HEK293 (cell line): ENCODE measurements at regions not wholly inside any gene's neighbourhood (a gene's known extent, or its start where the extent isn't known, plus 50 kb on each side); places are given as distances from the start of the nearest gene placed in this dataset.

Experiments used
- CTCF ChIP-seq: fragments of 450-650 bp; formaldehyde crosslinking; IDR thresholded peaks from 2 replicates; pipeline ENCODE4 v1.5.1; 2016; ENCODE audit warnings: missing biosample characterization, missing genetic modification characterization
- ZNF521 ChIP-seq: fragments of 450-650 bp; formaldehyde crosslinking; IDR thresholded peaks from 2 replicates; pipeline ENCODE4 v1.5.1; 2017; ENCODE audit warnings: missing biosample characterization, mild to moderate bottlenecking, missing genetic modification characterization
- TF ChIP-seq, protein P1 (sequence below): fragments of 450-650 bp; IDR thresholded peaks from 2 replicates; pipeline ENCODE4 v1.5.1; 2018; ENCODE audit warnings: missing biosample characterization, missing genetic modification characterization

- TF ChIP-seq CTCF (tag by site-specific recombination) = no peak
- TF ChIP-seq ZNF521 (tag by site-specific recombination) = no peak
- TF ChIP-seq, protein P1, sequence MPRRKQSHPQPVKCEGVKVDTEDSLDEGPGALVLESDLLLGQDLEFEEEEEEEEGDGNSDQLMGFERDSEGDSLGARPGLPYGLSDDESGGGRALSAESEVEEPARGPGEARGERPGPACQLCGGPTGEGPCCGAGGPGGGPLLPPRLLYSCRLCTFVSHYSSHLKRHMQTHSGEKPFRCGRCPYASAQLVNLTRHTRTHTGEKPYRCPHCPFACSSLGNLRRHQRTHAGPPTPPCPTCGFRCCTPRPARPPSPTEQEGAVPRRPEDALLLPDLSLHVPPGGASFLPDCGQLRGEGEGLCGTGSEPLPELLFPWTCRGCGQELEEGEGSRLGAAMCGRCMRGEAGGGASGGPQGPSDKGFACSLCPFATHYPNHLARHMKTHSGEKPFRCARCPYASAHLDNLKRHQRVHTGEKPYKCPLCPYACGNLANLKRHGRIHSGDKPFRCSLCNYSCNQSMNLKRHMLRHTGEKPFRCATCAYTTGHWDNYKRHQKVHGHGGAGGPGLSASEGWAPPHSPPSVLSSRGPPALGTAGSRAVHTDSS = no peak
These were observed 298.0 kb upstream of the PLET1 start for GRCh38 chr11:112558691-112559090.
